ENCODE measurements at regions not wholly inside any gene's neighbourhood (a gene's known extent, or its start where the extent isn't known, plus 50 kb on each side); places are given as distances from the start of the nearest gene placed in this dataset.
A peak's percentile ranks its signal among the peaks of the same experiment; 100 is the strongest.
"Not testable (repeated sequence)": the region's sequence is repeated elsewhere in the genome, so short reads cannot be mapped to it uniquely, and the experiment has no call there.

- DNase-seq = no peak
Observed at GRCh38 chr1:199057322-199057721, 418.5 kb downstream of the PTPRC start.

DNA sequence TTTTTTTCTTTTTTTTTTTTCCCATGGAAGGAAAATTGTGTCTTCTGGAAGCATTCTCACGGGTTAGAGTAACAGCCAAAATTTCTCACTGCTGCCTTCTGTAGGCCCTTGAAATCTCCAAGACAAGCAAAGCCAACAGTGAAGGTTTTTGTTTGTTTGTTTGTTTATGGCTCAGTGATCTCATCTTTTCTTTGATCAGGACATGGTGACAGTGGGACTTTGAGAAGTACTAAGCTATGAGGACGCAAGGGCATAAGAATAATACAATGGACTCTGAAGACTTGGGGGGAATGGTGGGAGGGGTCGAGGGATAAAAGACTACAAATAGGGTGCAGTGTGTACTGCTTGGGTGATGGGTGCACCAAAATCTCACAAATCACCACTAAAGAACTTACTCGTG lies 419.4 kb downstream of the PTPRC start:
- DNase-seq = no peak

DNA sequence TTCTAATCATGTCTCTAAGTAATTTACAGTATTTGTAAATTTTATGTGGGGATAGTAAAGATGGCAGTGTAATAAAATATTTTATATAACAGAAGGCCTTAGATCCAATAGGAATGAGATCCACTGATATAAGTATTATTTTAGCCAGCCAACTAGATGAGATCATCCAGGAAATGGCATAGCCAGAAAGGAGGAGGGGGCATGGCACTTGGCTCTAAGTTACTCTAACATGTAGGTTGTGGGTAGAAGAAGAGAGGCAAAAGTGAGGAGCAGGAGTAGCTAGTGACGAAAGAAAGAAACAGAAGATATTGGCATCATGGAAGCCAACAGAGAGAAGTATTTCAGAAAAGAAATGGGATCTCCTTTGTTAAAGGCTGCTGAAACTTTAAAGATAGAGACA lies 426.1 kb downstream of the PTPRC start:
- DNase-seq = no peak

- no peak for DNase-seq
Observed at GRCh38 chr1:199067483-199067882, 428.6 kb downstream of the PTPRC start.

DNA sequence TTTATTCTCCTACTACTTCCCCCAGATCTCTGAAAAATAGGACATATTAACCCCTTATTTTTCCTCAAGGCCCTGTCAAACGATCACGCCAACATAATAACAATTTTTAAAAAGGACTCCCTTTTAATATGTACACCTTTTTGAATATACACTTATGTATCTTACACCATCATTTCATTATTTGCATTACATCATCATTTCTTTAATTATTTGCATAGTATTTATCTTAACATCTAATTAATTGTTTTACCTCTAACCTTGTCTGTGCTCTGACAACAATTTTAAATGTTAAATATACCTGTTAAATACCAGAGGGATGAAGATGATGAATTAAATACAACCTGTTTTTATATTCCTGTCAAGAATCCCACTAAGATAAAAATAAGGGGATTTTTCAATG lies 432.2 kb downstream of the PTPRC start:
- DNase-seq = no peak

DNA sequence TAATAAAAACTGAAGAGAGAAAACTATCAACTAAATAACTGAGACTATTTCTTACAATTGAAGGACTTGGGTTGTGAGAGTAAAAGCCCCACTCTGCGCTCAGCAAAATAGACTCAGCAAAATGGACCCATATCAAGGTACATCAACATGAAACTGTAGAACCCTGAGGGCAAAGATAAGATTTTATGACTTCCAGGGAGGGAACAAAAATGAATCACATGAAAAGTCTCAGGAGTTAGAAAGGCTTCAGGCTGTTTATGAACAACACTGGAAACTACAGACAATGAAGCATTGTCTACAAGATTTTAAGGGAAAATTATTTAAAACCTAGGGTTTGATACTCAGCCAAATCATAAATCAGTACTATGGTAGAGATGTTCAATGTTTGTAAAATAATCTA lies 434.3 kb downstream of the PTPRC start:
- no peak for DNase-seq

GRCh38 chr1:199075792-199076191 lies 437.0 kb downstream of the PTPRC start:
- no peak for DNase-seq

DNA sequence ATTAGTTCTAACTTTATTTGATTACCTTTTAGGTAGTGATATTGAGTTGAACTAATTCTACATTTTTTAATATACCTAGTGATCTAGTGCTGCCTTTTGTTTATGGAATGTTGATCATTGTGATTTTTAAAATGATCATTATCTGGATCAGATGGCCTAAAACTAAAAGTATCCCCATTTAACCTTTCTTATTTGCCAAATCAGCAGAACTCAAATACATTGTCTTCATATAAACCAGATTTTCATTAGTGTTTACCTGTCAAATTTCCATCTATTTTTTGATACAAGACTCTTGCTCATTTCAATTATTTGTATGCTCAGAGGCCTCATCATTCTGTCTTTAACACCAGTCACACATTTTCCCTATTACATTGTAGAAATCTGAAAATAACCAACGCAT lies 441.2 kb downstream of the PTPRC start:
- no peak for DNase-seq

DNA sequence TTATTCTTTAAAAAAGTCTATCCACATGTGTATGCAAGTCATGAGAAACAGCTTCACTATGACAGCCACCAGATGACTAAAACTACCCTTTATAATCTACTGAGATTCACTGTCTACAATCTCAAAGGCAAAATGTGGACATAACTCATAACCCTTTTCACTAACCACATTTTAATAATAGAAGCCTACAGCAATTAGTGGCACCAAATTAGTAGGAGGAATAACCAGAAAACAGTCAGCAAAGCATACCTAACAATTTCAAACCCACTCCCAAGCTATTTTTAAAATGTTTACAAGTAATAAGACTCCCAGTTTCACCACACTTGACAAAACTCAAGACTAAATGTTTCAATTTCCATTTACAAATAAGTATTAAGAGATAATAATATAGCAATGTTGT lies 442.9 kb downstream of the PTPRC start:
- no peak for DNase-seq

DNA sequence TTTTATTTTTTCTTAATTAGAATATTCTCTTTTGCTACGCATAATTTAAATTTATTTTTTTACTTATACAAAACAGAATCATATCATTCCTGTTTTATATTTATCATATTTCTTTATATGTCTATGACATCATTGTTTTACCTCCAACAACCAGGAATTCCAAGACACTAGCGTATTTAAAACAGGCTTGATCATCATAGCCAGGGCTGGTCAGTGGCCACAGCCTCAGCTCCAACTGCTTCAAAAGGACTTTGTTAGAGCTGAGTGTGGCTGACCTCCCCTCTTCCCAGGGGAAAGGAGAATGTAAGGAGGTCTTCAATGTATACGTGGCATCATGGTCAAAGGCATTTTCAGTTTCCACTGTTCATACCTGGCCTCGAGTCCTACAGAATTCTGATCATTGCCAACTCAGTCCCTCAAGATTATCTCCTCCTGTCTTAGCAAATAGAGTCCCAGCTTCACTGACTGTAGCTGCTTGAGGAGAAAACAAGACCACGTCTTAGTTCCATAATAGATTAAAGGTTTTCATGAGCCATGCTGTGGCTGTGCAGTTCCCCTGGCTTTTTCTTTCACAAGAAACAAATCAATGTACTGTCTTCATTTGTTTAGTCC lies 444.0 kb downstream of the PTPRC start:
- DNase-seq = no peak

DNA sequence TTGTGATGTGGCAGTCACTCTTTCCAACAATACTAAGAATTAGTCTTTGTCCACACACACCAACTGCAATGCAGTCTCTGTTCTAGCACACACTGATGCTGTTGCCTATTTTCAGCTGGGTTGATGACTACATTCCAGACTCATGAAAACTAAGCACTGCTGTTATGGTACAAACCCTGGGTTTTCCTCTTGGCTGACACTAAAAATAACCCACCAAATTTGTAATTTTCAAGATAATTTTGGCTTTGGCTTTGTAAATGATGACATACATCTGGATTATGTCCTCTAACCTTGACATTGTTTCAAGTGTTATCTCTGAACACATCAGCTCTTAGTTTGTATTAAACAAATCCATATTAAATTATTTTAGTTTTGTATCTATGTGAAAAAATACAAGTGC lies 444.8 kb downstream of the PTPRC start:
- no peak for DNase-seq

DNA sequence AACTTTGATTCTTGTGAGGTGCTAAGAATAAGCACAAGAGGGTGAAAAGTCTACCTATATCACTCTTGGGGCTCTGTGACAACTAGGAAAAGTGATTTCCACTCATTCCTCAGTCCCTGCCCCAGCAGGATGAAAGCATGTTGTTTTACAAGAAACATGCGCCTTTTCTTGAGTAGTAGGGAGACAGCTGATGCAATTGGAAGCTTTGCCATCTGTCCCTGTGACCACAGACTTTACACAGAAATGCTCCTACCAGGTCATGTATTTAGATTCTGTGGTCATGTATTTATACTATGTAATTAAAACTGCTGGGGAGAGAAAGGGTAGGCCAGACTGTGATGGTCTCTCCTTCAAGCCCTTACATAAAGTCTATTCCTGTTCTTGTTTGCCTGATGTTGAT lies 445.5 kb downstream of the PTPRC start:
- no peak for DNase-seq

GRCh38 chr1:199085903-199086302 lies 447.1 kb downstream of the PTPRC start:
- no peak for DNase-seq

- DNase-seq = no peak
Observed at GRCh38 chr1:199087144-199087543, 448.3 kb downstream of the PTPRC start.

GRCh38 chr1:199089393-199090122 lies 450.7 kb downstream of the PTPRC start:
- peak; percentile 64 for DNase-seq

- DNase-seq = not testable (repeated sequence)
Observed at GRCh38 chr1:199095628-199096027, 456.8 kb downstream of the PTPRC start.

DNA sequence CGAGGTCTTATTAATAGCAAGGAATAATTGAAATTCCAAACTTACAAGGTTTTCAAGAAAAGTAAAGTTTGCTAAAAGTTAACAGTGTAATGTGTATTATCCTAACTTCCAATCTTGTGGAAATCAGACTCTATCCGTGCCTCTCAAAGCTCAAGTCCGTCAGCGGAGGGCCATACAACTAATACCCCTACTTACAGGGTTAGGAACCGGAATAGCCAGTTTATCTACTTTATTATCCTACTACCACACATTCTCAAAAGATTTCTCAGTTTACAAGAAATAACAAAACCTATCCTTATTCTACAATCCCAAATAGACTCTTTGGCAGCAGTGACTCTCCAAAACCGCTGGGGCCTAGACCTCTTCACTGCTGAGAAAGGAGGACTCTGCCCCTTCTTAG lies 457.8 kb downstream of the PTPRC start:
- no peak for DNase-seq

DNA sequence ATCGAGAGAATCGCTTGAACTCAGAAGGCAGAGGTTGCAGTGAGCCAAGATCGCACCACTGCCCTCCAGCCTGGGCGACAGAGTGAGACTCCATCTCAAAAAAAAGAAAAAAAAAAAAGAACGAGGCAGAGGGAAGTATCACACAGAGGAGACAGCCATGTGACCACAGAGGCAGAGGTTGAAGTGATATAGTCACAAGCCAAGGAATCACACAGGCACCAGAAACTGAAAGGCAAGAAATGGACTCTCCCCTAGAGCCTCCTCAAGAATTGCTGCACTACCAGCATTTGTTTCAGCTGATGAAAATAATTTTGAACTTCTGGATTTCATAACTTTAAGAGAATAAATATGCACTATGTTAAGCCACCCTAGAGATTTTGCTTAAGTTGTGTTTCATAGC lies 459.6 kb downstream of the PTPRC start:
- no peak for DNase-seq

DNA sequence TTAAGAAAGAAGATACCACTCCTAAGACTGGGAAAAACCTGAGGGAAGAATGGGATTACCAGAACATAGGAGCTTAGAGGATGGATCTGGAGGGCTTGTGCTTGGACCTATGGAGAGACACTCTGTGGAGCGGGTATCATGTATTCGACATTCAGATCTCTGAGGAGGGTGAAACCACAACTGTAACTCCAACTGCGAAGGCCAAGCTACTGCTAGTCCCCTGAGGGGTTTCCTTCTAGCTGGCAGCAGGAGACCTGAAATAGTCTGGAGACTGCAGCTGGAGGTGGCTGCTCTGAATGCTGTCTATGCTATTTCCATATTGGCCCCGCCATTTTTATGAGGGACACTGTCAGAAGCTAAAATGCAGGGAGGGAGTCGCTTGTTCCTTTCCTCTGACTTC lies 462.3 kb downstream of the PTPRC start:
- no peak for DNase-seq

DNA sequence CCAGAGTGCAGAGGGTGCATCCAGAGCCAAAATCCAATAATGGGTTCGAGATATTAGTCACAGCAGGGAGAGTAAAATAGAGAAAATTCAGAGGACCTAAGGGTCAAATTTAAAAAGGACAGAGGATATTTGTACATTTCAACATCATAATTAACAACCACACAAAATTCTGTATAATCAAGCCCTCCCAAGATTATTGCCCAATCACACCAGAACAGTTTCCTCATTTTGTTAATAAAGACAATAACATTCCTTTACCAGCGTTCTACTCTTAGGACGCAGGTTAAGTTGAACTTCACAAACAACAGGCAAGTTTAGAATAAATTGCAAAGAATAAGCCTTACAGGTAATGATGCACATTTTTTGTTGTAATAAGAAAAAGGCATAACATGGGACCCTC lies 462.8 kb downstream of the PTPRC start:
- DNase-seq = no peak

DNA sequence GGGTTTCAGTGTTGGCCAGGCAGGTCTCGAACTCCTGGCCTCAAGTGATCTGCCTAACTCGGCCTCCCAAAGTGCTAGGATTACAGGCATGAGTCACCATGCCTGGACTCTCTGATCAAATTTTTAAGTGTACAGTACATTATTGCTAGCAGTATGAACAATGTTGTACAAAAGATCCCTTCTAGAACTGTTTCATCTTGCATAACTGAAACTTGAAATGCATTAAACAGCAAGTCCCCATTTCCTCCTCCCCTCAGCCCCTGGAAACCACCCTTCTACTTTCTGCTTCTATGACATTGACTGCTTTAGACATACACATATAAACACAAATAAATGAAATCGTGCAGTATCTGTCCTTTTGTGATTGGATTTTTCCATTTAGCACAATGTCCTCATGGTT lies 463.4 kb downstream of the PTPRC start:
- no peak for DNase-seq

GRCh38 chr1:199109160-199109559 lies 470.3 kb downstream of the PTPRC start:
- no peak for DNase-seq

GRCh38 chr1:199112365-199112764 lies 473.5 kb downstream of the PTPRC start:
- DNase-seq = no peak

DNA sequence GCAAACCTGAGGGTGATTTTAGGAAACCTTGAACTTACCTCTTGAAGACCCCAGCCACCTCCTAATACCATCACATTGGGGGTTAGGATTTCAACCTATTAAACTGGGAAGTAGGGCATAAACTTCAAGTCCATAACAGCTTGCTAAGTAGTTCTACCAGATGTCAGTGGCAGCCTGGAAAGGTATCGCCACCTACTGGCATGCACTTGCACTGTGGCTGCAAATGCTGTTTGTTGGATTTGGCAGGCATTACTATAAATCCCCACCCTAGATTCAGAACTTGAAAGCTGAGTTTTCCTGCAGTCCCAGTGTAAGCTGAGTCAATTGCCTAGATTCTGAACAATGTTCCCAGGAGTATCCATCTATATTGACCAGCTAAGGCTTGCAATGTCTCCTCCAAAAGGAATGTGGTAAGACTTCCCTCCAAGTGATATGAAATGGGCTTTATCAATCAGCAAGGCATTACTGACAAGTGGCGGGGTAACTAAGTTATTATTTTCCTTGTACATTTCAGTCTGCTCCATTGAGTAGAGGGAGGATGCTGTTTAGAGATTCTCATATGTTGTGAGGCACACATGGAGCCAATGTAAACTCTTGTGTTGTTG lies 474.5 kb downstream of the PTPRC start:
- peak; percentile 84 for DNase-seq

DNA sequence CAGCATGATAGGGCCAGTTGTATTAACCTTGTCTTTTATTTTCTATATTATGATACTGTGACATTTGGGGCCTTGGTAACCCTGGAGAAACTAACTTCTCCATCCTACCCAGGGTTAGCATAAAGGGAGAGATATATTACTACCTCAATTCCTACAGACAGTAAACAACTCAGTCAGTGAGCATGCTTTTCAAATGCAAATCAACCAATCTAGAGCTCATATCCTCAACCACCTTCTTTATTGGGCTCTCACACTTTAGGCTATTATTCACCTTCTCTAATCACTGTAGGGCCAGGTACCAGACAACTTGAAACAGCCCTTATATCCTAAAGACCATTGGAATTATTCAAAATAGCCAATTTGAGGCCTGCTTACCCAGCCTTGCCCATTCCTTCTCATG lies 477.6 kb downstream of the PTPRC start:
- no peak for DNase-seq

Measured in activated effector memory CD4-positive, alpha-beta T cell treated with anti-CD3 and anti-CD28 coated beads, Interleukin-2, amount 50 U/mL, for 16 hours (primary cell).